ENCODE measurements at regions not wholly inside any gene's neighbourhood (a gene's known extent, or its start where the extent isn't known, plus 50 kb on each side); places are given as distances from the start of the nearest gene placed in this dataset.

DNA sequence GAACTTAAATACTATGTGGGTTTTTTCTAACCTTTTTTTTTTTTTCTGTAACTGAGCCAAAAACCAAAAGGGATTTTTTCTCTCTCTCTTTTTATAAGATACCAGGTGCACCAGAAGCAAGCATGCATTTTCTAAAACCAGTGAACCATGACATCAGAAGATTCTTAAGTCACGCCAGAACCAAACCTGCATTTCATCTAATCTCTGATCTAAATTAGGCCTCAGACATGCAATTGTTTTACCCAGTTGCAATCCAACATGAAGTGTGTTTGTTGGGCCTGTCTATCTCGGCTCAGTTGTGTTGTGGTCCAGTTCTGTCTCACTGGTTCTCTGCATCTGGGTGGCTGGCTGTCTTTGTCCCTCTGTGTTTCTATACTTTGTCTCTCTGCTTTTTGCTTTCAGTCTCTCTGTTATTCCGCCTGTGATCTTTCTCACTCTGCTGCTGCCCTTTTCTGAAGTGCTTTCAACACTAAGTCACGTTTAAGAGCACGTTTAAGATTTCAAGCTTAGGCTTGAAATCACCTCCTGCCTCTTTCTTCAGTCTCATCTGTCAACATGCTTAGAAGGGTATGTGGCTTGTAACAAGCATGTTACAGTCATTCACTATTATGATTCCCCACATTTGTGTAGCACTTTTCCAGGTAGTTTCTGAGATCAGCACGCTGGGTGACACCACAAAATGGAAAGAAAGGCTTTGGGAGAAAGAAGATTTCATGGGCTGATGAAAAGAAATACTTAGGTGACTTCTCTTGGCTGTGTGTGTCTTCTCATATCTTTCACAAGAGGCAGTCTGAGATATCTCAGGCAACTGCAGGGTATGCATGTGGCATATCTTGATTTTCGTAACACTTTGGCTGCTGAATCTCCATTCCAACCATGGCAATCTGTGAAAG, 488.9 kb downstream of the SHISA9 start:
- no peak for TF ChIP-seq ZNF777 (tag by site-specific recombination; IDR thresholded peaks at IDR 0.05; ENCODE audit: borderline replicate concordance)
- no peak for TF ChIP-seq ZBTB21 (tag by site-specific recombination; IDR thresholded peaks at IDR 0.05)
- TF ChIP-seq, protein P1, sequence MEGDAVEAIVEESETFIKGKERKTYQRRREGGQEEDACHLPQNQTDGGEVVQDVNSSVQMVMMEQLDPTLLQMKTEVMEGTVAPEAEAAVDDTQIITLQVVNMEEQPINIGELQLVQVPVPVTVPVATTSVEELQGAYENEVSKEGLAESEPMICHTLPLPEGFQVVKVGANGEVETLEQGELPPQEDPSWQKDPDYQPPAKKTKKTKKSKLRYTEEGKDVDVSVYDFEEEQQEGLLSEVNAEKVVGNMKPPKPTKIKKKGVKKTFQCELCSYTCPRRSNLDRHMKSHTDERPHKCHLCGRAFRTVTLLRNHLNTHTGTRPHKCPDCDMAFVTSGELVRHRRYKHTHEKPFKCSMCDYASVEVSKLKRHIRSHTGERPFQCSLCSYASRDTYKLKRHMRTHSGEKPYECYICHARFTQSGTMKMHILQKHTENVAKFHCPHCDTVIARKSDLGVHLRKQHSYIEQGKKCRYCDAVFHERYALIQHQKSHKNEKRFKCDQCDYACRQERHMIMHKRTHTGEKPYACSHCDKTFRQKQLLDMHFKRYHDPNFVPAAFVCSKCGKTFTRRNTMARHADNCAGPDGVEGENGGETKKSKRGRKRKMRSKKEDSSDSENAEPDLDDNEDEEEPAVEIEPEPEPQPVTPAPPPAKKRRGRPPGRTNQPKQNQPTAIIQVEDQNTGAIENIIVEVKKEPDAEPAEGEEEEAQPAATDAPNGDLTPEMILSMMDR (tag by site-specific recombination; IDR thresholded peaks at IDR 0.05), result no peak
- TF ChIP-seq ZNF184 (tag by site-specific recombination; IDR thresholded peaks at IDR 0.05), result no peak
